EL (cell line): ENCODE measurements at regions not wholly inside any gene's neighbourhood (a gene's known extent, or its start where the extent isn't known, plus 50 kb on each side); places are given as distances from the start of the nearest gene placed in this dataset.
"Not testable (repeated sequence)": the region's sequence is repeated elsewhere in the genome, so short reads cannot be mapped to it uniquely, and the experiment has no call there.

Source experiments
- DNase-seq: peaks from one replicate; pipeline ENCODE4 v3.0.0-alpha.2; 2016

GRCh38 chr18:5015213-5015612 lies 181.8 kb downstream of the AKAIN1 start:
- DNase-seq = no peak

GRCh38 chr18:5004031-5004820 lies 192.8 kb downstream of the AKAIN1 start:
- DNase-seq = not testable (repeated sequence)

DNA sequence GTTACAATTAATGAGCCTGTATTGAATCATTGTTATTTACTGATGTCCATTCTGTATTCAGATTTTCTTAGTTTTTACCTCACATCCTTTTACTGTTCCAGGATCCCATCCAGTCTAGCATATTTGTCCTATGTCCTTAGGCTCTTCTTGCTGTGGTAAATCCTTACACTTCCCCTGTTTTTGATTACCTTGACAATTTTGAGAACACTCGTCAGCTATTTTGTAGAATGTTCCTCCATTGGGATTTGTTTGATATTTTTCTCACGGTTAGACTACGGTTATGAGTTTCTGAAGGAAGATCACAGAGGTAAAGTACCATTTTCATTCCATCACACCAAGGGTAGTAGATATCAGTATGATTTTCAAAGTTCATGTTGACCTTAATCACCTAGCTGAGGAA lies 202.3 kb downstream of the AKAIN1 start:
- DNase-seq = no peak

- no peak for DNase-seq
These were observed 209.3 kb downstream of the AKAIN1 start for GRCh38 chr18:4987452-4988405.

DNA sequence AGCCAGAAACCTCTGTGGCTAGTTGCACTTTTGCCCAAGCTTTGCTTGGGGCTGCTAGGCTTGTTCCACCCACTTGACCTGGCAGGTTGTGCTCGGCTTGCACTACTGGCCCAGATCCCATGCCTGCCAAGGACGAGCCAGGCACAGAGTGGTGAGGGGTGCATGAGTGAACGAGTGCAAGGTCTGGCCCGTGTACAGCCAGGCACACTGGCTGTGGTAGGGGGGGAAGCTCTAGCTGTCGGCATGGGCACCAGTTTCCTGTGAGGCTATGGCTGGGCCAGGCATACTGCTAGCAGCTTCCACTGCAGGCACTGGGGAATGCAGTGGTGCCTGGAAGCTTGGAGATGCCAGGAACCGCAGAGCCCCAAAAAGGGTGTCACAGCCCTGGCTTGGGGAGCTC lies 210.4 kb downstream of the AKAIN1 start:
- no peak for DNase-seq

GRCh38 chr18:4986066-4986465 lies 211.0 kb downstream of the AKAIN1 start:
- no peak for DNase-seq

DNA sequence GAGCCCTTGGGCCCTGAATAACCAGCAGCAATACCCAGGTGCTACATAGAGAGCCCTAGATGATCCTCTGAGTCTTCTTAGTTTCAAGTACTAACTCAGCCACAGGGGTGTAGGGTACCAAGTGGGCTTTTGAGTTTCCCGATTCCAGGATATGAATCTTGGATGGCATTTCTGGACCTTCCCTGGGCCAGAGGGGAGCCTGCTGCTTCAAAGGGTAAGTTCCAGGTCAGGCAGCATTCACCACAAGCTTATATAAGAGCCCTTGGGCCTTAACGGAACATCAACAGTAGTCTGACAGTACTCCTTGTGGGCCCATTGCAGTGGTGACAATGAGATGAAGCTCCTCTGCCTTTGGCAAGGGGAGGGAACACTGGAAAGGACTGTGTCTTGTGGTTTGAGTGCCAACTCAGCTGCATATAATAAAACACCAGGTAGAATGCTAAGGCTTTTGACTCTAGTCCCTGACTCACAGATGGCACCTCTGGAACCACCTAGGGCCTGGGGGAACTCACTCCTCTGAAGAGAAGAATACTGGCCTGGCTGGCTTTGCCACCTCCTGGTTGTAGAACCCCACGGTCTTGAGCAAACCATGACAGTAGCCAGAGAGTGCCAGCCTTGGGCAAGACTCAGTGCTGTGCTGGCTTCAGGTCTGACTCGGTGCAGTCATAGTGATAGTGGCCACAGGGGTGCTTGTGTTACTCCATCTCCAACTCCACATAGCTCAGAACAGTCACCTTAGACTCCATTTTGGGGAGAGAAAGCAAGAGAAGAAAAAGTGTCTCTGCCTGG lies 235.7 kb downstream of the AKAIN1 start:
- DNase-seq = no peak

- DNase-seq = no peak
These were observed 236.5 kb downstream of the AKAIN1 start for GRCh38 chr18:4960578-4960977.

- DNase-seq = no peak
These were observed 265.8 kb downstream of the AKAIN1 start for GRCh38 chr18:4931209-4931608.

DNA sequence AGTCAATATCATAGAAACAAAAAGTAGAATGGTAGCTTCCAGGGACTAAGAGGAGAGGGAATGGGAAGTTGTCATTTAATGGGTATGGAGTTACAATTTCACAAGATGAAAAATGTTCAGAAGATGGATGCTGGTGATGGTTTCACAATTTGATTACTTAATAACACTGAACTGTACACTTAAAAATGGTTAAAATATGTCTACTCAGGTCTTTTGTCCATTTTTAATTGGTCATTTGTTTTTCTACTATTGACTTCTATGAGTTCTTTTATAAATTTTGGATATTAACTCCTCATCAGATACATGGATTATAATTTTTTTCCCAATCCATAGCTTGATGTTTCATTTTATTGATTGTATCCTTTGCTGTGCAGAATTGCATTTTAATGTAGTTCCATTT lies 275.5 kb downstream of the AKAIN1 start:
- no peak for DNase-seq

DNA sequence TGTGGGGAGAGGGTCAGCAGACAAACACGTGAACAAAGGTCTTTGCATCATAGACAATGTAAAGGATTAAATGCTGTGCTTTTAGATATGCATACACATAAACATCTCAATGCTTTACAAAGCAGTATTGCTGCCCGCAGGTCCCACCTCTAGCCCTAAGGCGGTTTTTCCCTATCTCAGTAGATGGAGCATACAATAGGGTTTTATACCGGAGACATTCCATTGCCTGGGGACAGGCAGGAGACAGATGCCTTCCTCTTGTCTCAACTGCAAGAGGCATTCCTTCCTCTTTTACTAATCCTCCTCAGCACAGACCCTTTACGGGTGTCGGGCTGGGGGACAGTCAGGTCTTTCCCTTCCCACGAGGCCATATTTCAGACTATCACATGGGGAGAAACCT lies 279.5 kb downstream of the AKAIN1 start:
- DNase-seq = not testable (repeated sequence)

DNA sequence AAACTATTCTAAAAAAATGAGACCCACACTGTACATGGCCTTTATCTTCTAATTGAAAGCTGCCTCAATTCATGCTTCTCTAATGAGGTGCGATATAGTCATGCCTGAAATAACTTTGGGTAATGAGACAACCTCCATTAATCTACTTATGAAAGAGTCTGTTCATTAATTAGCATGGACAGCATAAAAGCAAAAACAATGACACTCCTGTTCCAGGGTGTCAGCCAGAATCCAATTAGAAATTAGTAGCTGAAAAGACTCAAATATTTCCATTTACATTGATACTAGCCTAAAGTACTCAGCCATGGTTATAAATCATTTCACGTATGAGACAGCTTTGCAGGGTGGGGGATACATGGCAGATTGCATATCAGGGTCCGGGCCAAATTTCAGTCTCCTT lies 288.7 kb downstream of the AKAIN1 start:
- no peak for DNase-seq

- no peak for DNase-seq
These were observed 290.2 kb downstream of the AKAIN1 start for GRCh38 chr18:4906856-4907255.

DNA sequence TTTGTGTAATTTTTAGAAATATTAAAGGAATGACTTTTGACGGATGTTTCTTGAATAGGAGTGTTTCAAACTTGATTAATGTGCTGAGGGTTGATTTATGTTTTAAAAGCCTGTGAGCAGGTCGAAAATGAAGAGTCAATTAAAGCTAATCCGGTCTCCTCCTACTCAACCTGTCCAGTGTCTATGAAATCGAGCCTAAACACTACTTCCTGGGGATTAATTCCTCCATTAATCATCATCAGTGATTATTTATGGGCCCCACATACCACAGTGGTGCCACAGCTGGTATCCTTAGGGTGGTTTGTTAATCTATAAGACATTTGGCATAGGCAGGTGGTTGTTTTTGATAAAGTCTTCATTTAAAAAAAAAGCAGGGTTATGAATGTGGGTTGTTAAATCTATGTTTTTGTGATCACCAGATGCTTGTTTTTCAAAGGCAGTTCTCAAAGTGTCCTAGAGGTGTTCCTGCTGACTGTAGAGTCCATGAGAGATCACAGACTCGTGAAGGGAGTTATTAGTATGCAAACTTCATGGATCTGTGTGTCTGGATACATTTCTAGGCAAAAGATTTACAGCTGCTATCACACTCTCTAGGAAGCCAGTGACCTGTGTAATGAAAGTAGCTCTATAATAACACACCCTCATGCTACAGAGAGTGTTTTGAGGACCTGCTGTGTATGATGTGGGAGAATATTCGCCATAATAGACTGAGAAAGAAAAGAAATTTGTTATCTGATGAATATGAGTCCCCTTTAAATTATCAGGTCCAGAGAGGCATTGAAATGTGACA lies 308.6 kb downstream of the AKAIN1 start:
- no peak for DNase-seq

DNA sequence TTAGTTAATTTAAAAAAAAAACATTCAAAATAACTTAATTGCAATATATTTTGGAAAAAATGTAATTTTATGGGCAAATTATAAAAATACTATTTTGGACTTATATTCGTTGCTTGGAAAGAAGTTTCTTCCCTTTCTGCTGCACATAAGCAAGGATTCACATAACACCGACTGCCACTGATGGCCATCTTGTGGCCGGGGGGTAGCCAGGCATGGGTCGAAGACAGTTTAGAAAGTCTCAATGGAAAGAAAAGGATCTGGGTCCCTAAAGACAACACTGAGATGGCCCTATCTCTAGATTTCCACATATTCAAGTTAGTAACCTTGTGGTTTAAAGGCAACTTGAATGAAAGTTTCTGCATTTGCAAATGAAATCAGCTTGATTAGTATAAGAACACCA lies 318.6 kb downstream of the AKAIN1 start:
- DNase-seq = no peak

GRCh38 chr18:4871197-4871596 lies 325.9 kb downstream of the AKAIN1 start:
- no peak for DNase-seq

DNA sequence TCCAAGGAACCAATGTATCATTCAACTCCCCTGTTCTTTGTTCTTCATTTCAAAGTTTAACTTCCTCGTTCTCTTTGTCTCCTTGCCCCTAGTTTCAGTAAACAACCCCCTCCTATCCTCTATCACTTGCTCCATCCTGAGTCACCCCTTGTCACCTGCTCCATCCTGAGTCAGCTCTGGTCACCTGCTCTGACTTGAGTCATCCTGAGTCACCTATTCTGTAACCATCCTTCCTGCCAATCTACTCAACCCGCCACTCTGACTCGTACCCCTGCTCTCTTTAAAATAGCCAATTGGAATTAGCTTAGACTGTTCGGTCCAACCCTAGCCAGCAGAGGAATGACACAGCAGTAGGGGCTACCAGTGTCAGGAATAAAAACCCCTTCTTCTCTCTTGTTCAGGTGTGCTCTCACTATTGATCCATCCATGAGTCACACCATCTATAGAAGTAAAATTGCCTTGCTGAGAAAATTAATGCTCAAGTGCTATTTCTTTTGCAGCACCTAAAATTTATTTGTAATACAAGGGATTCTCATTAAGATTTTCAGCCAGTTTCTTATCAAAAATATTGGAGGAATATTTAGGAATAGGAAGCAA lies 326.8 kb downstream of the AKAIN1 start:
- no peak for DNase-seq

GRCh38 chr18:4869155-4869554 lies 327.9 kb downstream of the AKAIN1 start:
- no peak for DNase-seq

DNA sequence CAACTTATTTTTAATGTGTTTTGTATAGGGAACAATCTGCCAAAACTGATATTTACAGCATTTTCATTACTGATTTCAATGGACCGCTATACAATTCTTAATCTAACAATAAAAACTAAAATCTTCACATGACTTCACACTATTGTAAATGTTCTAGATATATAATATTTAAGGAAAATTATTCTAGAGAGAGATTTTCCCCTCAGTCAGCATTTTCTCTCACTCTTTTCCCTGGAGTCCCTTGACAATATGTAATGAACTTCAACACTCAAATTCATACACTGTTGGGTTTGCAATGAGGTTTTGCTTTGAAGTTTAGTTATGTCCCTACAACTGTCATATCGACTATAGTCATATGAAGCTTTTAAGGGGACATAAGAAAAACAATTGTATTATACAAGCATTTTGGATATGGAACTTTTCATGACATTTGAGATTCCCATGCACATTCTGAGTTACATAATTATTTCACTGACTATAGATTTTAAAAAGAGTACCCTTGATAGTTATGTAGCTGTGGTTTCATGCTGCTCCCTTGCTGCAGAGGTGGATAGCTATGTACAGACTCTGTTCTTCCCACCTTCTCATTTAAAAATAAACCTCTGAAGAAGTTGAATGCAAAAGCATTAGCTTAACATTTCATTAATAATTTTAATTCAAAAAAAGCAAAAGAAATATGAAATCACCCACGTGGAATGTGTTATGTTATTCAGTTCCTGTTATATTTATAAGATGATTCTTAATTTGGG lies 338.5 kb downstream of the AKAIN1 start:
- DNase-seq = no peak

- no peak for DNase-seq
These were observed 342.4 kb downstream of the AKAIN1 start for GRCh38 chr18:4854671-4855070.

DNA sequence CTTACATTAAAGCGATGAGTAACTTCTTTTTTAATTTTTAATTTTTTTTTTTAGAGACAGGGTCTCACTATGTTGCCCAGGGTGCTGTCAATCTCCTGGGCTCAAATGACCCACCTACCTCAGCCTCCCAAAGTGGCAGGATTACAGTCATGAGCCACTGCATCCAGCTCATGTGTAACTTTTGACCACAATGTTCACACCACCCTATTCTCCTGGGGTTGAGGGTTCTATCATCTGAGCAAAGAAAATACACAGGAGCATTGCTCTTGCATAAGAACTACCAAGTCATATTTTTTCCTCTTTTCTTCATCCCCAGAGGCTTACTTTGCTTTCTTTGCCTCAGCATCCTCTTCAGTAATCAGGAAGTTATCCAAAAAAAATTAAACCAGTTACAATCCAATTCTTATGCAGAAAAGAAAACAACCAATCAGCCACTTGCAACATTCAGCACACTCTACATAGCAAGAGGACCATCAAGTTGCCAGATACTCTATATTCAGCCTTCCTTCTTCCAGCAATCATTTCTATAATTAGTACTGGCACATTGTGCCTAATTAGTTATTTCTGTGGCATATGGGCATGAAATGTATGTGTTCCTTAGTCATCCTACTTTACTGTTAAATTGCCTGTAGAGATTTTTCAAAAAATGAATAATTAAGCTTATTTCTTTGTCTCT lies 345.6 kb downstream of the AKAIN1 start:
- no peak for DNase-seq
